Ectodermal cell (in vitro differentiated cells): ENCODE measurements at regions not wholly inside any gene's neighbourhood (a gene's known extent, or its start where the extent isn't known, plus 50 kb on each side); places are given as distances from the start of the nearest gene placed in this dataset.

Experiments used
- H3K27ac ChIP-seq: 2 replicates; pipeline ENCODE4 v1.7.0; 2013; ENCODE audit warnings: mild to moderate bottlenecking, low read depth, low read length; ENCODE audit not compliant: insufficient read depth, poor library complexity, severe bottlenecking
- H3K27me3 ChIP-seq: 2 replicates; pipeline ENCODE4 v1.7.0; 2013; ENCODE audit warnings: mild to moderate bottlenecking, low read length; ENCODE audit not compliant: insufficient read depth, control insufficient read depth, poor library complexity, severe bottlenecking
- H3K36me3 ChIP-seq: one replicate; pipeline ENCODE4 v1.7.0; 2013; ENCODE audit warnings: low read length; ENCODE audit not compliant: control insufficient read depth, insufficient read depth
- H3K4me1 ChIP-seq: one replicate; pipeline ENCODE4 v1.7.0; 2013; ENCODE audit warnings: low read length; ENCODE audit not compliant: control insufficient read depth, insufficient read depth
- H3K4me3 ChIP-seq: 2 replicates; pipeline ENCODE4 v1.7.0; 2013; ENCODE audit warnings: low read depth, low read length, control low read depth; ENCODE audit not compliant: insufficient read depth
- H3K9me3 ChIP-seq: 2 replicates; pipeline ENCODE4 v1.7.0; 2013; ENCODE audit warnings: mild to moderate bottlenecking, low read length, moderate library complexity; ENCODE audit not compliant: control insufficient read depth
- WGBS, 2 experiments: methylation state at CpG; one replicate each; pipeline ENCODE4 v1.1.7; 2013; ENCODE audit warnings: missing lambda C conversion rate in 2 of 2; 5-methylcytosine and 5-hydroxymethylcytosine counted together

DNA sequence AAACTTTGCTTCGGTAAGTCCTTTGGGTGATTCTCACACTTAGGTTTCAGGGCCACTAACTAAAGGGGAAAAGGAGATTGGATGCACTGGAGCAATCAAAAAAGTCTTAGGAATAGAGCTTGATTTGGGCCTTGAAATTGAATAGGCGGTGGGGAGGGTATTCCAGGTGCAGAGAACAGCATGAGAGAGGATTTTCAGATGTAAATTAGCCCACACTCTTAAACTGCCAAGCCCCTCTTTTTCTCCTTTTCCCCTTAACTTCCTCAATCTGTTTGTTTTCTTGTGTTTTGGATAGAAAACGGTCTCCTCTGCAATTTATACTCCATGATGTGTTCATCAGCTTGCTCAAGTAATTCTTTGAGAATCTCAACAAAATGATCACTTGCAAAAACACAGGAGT, 62.1 kb upstream of the RIPOR2 start:
- Histone ChIP-seq H3K27me3 (no peaks in the 10 kb centered on the region), H3K36me3 (no peaks in the 10 kb centered on the region), H3K4me1 (no peaks in the 10 kb centered on the region), H3K4me3 (no peak overlapping the region), H3K9me3 (no peaks in the 10 kb centered on the region), H3K27ac (no peak overlapping the region)
- WGBS, 2 experiments: 42 to 48% methylated on average over 3 of the region's 3 CpGs

DNA sequence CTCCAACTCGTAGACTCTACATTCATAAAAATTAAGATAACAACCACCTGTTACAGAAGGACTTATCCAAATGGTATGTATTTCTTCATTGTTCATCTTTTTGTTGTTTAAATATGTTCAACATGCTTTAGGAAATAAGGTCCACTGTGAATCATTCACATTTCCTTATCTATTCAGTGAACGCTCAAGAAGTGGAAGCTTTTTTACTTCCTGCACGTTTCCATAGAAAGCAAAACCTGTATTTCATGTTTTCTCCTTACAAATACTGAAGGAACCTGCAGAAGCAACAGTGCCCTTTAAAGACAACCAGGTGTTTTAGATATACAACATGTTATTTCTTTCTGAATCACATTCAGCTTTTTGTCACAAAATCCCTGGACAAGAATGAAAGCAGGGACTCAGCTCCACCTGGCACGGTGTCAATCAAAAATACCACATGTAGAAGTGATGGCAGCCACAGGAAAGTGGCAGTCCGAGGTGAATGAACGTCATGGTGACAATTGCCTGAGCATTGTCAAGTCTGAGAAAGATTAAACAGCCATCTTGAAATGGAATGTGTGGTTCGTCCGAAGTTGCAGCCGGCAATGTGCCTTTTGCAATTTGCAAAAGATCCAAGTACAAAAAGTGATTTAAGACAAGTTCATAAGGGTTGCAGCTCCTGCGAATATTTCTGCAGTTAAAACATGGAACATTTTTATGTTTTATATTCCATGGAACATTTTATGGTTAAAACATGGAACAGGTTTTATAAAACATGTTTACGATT, 66.7 kb upstream of the RIPOR2 start:
- Histone ChIP-seq H3K27me3 (no peaks in the 10 kb centered on the region), H3K4me3 (no peak overlapping the region), H3K9me3 (no peaks in the 10 kb centered on the region), H3K4me1 (peaks cover 7% of the 10 kb centered on the region), H3K27ac (no peak overlapping the region), H3K36me3 (no peaks in the 10 kb centered on the region)
- 88 to 92% methylated on average over 10 to 11 of the region's 11 CpGs for WGBS, 2 experiments

DNA sequence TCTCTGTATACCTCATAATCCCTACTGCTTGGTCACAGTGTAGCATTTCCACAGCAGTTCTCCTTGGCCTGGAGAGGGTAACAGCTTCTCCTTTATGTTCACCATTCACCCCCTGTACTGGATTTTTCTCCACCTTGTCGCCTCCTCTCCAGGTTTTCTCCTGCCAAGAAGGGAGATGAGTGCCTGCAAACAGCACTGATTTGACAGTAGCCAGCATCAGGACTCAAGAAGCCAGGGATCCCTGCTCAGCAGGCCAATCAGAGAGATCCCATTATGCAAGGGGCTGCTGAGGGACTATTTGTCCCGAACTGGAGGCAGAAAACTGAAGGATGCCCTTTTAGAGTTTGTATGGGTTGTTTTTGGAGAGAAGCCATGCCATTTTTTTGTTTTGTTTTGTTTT, 68.6 kb upstream of the RIPOR2 start:
- Histone ChIP-seq H3K27me3 (no peaks in the 10 kb centered on the region), H3K27ac (no peak overlapping the region), H3K4me1 (peaks cover 7% of the 10 kb centered on the region), H3K36me3 (no peaks in the 10 kb centered on the region), H3K9me3 (no peaks in the 10 kb centered on the region), H3K4me3 (no peak overlapping the region)
- WGBS, 2 experiments: 70 to 73% methylated on average over 2 of the region's 2 CpGs

DNA sequence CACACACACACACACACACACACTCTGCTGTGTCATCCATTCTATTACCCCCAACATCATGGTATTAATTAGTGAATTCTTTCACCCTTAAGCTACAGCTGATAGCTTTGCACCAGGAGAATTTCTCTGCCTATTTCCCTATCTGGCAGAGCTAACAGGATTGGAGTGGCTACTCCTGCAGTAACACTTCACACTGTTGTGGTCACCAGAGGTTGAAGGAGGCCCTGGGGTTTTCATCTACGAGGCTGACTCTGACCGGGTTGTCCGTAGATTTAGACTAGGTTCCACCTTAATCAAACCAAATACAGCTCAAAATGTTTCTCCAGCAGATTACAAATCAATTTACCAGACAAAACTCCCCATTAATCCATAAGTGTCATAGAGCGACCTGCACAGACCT, 69.2 kb upstream of the RIPOR2 start:
- H3K4me3 ChIP-seq: no peak overlapping the region
- peaks cover 7% of the 10 kb centered on the region for H3K4me1 ChIP-seq
- 89 to 90% methylated on average over 4 of the region's 4 CpGs for WGBS, 2 experiments
- H3K9me3 ChIP-seq: no peaks in the 10 kb centered on the region
- no peak overlapping the region for H3K27ac ChIP-seq
- no peaks in the 10 kb centered on the region for H3K27me3 ChIP-seq
- H3K36me3 ChIP-seq: no peaks in the 10 kb centered on the region

DNA sequence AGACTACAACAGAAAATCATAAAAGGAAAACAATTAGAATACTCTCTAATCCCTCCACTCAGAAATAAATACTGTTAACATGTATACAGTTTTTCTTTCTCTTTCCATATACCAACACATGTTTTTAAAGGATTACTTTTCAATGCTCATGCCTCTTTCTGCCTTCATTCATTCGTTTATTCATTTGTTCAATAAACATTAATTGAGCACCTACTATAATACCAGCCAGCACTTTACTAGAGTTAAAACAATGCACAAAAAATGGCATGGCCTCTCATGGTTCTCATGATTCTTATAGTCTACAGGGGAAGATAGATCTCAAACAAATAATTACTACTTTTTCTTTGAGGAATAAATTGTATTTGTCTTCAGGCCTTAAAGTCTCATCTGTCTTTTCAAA, 70.3 kb upstream of the RIPOR2 start:
- 84 to 92% methylated on average over 1 of the region's 1 CpG for WGBS, 2 experiments
- H3K9me3 ChIP-seq: no peaks in the 10 kb centered on the region
- no peak overlapping the region for H3K4me3 ChIP-seq
- H3K36me3 ChIP-seq: no peaks in the 10 kb centered on the region
- H3K4me1 ChIP-seq: peaks cover 7% of the 10 kb centered on the region
- H3K27ac ChIP-seq: no peak overlapping the region
- no peaks in the 10 kb centered on the region for H3K27me3 ChIP-seq

DNA sequence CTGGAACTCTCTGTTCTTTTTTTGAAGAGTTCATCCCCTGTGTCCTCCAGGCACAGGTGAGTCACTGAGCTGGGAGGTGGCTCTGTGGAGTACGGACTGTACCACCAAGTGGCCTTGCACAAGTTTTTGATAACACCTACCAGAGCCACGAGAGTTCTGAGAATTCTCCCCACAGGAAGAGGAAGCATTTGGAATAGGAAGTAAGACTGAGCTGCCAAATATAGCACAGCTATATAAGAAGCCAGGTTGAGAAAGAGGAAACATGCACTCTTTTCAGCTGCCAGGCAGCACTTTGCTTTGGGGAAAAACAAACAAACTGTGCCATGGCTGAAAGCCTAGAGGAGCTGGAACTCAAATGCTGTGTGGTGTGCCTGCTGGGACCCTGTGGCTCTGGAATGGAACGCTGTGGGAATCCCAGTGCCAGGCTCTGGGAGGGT, 70.8 kb upstream of the RIPOR2 start:
- Histone ChIP-seq H3K27ac (no peak overlapping the region), H3K36me3 (no peaks in the 10 kb centered on the region), H3K4me1 (peaks cover 7% of the 10 kb centered on the region), H3K9me3 (no peaks in the 10 kb centered on the region), H3K4me3 (no peak overlapping the region), H3K27me3 (no peaks in the 10 kb centered on the region)
- 79 to 86% methylated on average over 3 of the region's 3 CpGs for WGBS, 2 experiments

DNA sequence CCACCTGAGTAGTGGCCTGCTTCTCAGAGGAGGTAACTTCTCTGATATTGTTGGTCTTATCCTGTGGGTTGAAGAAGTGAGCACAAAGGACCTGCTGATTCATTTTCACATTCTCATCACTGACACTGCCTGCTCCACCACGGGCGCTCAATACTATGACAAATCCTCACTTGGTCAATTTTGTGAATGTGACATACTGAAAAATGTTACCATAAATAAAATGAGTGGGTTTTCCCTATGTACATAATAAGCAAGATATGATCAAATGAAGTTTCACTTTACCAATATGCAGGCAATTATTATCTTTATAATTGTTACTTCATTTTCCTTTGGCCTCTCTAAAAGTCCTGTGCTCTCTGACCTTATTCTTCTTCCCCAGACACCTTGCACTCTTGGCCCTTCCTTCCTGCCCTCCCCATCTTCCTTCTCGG, 71.5 kb upstream of the RIPOR2 start:
- no peak overlapping the region for H3K27ac ChIP-seq
- no peaks in the 10 kb centered on the region for H3K9me3 ChIP-seq
- no peaks in the 10 kb centered on the region for H3K36me3 ChIP-seq
- H3K4me3 ChIP-seq: no peak overlapping the region
- WGBS, 2 experiments: 89 to 94% methylated on average over 1 to 2 of the region's 3 CpGs
- H3K4me1 ChIP-seq: peaks cover 7% of the 10 kb centered on the region
- no peaks in the 10 kb centered on the region for H3K27me3 ChIP-seq

DNA sequence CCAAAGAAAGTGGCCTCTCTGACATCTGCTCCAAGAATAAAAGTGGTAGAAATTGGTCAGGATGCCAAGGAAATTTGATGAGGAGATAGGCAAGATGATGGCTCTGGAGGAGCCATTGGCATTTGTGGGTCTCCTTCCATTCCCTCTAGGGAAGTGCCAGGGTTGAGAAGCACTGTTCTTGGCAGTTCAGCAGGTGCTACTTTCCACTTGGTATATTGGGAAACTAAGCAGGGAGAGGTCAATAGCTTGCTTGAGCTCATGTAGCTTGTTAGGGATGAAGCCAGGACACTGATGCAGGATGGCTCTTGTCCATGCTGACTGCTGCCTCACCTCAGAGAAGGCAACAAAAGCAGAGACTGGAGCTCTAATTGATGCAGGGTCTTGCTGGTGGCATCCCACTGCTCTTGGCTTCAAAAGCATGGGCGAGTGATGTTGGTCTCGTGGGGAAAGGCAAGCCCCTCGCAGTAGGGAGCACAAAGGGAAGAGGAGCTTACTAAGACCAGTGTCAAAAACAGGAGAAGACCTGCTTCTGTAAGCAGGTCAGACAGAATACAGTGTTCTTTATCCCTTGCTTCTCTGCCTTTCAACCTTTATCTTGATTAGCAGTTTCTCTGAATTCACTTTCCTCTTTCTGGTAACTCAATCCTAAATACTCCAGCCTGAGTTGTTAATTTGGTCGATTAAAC, 73.1 kb upstream of the RIPOR2 start:
- Histone ChIP-seq H3K9me3 (no peaks in the 10 kb centered on the region), H3K36me3 (no peaks in the 10 kb centered on the region), H3K4me3 (no peak overlapping the region), H3K27me3 (no peaks in the 10 kb centered on the region), H3K27ac (no peak overlapping the region), H3K4me1 (peaks cover 7% of the 10 kb centered on the region)
- 79 to 80% methylated on average over 4 of the region's 4 CpGs for WGBS, 2 experiments

DNA sequence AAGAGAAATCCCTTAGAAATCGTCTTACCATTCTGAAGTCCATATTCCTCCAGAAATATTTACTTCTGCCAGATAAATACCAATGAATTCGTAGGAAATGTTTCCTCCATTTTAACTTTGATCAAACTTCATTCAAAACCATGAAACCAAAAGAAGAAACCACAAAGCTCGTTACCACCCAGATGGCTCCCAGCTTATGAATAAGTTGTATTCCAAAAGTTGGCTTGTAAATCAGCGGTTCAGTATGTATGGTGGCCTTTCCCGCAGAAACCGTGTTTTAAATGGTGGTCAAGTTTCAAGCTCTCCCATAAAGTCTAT, 73.6 kb upstream of the RIPOR2 start:
- Histone ChIP-seq H3K4me1 (peaks cover 7% of the 10 kb centered on the region), H3K27me3 (no peaks in the 10 kb centered on the region), H3K9me3 (no peaks in the 10 kb centered on the region), H3K36me3 (no peaks in the 10 kb centered on the region), H3K4me3 (no peak overlapping the region), H3K27ac (no peak overlapping the region)
- 91 to 96% methylated on average over 3 to 6 of the region's 6 CpGs for WGBS, 2 experiments

DNA sequence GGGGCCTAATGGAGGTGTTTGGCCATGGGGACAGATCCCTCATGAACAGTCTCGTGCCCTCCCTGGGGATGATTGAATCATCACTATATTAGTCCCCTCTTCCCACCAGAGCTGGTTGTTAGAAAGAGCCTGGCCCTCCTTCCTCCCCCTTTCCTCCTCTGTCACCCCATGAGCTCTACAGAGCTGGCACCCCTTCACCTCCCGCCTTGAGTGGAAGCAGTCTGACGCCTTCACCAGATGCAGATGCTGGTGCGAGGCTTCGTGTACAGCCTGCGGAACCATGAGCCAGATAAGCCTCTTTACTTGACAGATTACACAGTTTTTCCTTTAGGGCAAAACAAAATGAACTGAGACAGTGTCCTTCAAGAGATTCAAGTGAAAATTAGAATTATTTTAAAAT, 74.4 kb upstream of the RIPOR2 start:
- H3K9me3 ChIP-seq: no peaks in the 10 kb centered on the region
- H3K4me3 ChIP-seq: no peak overlapping the region
- no peaks in the 10 kb centered on the region for H3K36me3 ChIP-seq
- H3K27me3 ChIP-seq: no peaks in the 10 kb centered on the region
- no peak overlapping the region for H3K27ac ChIP-seq
- peaks cover 1% of the 10 kb centered on the region for H3K4me1 ChIP-seq
- WGBS, 2 experiments: 93 to 97% methylated on average over 6 of the region's 6 CpGs
